CD1c-positive myeloid dendritic cell (primary cell): ENCODE measurements at regions not wholly inside any gene's neighbourhood (a gene's known extent, or its start where the extent isn't known, plus 50 kb on each side); places are given as distances from the start of the nearest gene placed in this dataset.

ENCODE experiments used
- DNase-seq: peaks from one replicate; pipeline ENCODE4 v3.0.0-alpha.2; 2016; ENCODE audit errors: extremely low spot score

DNA sequence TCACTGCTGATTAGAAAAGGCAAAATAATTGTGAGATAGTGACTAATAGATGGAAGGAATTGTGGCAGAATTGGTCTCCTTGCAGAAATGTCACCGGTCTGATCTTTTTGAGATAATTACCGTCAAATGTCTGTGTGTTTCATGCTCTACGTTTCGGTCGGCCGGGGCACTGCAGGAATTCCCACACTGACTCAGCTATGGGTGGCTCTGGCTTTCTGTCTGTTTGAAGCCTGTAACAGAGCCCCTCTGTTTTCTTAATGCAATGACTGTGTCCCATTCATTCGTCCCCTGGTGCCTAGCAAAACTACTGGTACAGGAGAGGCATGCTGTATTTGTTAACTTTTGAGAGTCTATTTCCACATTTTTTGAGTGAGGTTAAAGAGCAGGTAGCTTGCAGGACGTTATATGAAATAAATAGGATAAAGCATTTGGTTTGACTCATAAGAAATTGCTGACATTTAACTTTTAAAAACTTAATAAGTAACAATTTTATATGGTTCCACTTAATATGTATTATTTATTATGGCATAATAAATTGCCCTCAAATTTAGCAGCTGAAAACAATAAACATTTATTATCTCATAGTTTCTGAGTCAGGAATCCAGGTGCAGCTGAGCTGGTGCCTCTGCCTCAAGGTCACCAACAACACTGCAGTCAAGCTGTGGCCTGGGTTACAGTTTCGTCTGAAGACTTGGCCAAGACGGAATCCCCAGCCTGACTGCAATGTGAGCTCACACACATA is 53.3 kb upstream of the CTBP2 start:
- no peak for DNase-seq

DNA sequence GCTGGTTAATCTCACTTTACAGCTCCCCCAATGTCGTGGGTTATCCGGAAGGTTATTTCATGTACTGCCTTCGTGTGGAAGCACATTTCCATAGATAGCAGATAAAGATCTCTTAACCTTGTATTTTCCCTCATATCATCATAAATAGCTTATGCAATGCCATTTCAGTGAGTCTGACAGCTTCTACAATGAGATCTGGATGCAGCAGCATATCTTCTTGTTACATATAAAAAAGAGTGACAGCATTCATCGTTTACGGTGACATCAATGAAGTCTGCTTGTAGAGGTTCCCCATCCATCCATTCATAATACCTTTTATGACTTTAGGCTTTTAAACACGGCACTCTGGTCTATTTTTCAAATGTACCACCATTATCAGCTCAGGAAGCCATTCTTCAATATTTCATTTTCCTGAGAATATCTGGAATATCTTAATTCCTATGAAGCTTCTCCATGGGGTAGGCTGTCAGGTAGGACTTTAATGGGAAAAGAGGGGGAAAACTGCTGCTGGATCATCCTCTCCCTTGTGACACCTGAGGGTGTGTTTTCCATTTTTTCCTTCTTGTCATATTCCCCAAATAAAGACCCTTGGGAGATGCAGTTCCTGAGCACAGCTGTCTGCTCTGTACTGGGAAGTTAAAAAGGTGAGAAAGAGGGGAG is 51.9 kb upstream of the CTBP2 start:
- no peak for DNase-seq
